ENCODE measurements at regions not wholly inside any gene's neighbourhood (a gene's known extent, or its start where the extent isn't known, plus 50 kb on each side); places are given as distances from the start of the nearest gene placed in this dataset.

DNA sequence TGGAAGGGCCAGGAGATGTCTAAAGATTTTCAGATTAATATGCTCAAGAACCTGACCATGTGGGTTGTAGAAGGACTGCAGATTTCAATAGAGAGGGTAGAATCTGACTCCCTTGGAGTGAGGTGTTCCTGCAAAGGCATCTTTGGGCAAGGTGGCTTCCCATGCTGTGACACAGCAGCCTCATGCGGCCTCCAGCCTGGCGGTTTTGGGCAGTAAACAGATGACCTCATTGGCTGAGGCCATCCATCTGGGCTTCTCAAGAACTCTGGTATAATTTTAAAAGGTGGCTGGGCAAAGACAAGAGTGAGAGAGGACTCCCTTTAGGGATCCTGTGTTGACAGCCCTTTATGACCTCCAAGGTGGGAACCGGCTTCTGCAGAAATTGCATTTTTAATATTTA, 90.3 kb upstream of the ERCC6L2 start:
- Histone ChIP-seq H3K4me1 (ENCODE audit: low read length) (no peaks in the 10 kb centered on the region), H3F3A (ENCODE audit: insufficient read depth, low read length) (no peaks in the 10 kb centered on the region), H3K4me3 (ENCODE audit: low read length) (no peak overlapping the region), H3K9ac (ENCODE audit: low read length) (no peak overlapping the region), H4K20me1 (ENCODE audit: insufficient read depth, low read length) (no peaks in the 10 kb centered on the region), H3K4me2 (ENCODE audit: low read depth, low read length) (no peak overlapping the region), H3K9me3 (replicated peaks; ENCODE audit: insufficient read depth, low read length) (no peaks in the 10 kb centered on the region), H2AFZ (ENCODE audit: low read length) (no peak overlapping the region), H3K27me3 (replicated peaks; ENCODE audit: insufficient read depth, low read length) (no peaks in the 10 kb centered on the region), H3K9me2 (replicated peaks; ENCODE audit: insufficient read depth, low read length) (no peaks in the 10 kb centered on the region), H3K27ac (ENCODE audit: low read length) (no peak overlapping the region), H3K79me2 (ENCODE audit: low read length) (no peaks in the 10 kb centered on the region), H3K36me3 (replicated peaks; ENCODE audit: insufficient read depth, low read length) (no peaks in the 10 kb centered on the region)
- no peak for DNase-seq
- TF ChIP-seq EZH2 (optimal IDR thresholded peaks at IDR 0.05; ENCODE audit: low read depth, low read length) (no peak), EZH2phosphoT487 (IDR thresholded peaks at IDR 0.05; ENCODE audit: low read length) (no peak), CTCF (IDR thresholded peaks at IDR 0.05; ENCODE audit: low read length) (no peak)

DNA sequence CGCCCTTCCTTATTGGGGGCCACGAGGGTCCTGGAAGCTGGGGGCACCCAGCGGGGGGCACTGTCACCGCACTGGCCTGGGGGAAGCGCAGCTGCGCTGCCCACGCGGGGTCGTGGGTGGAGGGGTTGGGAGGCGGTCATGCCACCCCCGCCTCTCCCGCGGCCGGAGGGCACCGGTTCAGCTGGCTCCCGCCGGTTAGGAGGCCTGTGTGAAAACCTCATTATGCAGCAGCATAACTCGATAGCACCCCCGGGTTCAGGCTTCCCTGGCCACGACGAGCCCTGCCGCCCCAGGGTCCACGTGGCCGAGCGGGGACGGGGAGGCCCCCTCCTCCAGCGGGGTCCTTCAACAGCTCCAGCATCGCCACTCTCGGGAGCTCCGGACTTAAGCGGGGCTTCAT, 91.2 kb upstream of the ERCC6L2 start:
- no peak overlapping the region for H3K4me2 ChIP-seq (ENCODE audit: low read depth, low read length)

DNA sequence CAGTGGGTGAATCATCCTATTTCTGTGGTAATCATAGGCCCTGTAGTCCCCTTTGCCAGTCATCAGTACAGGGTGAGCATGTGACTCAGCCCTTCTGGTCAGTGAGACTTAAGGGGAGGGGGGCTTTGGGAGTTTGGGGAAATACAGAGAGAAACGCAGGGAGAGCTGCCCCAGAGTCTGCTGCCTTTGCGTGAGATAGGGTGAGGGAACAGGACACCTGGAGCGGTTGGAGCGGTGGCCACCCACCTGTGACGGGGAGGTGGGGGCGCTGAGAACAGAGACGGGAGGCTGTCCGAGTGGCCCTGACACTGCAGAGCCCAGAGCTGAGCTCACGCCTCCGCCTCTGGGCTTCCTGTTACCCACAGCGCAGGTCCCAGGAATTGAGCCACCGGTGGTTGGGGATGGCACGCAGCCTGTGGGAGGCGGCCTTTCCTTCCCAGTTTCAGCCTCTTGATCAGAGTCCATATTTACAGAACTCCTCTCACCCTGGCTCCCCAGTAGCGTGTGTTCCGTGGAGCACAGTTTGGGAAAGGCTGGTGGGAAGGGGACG, 92.0 kb upstream of the ERCC6L2 start:
- Histone ChIP-seq H3K9me2 (replicated peaks; ENCODE audit: insufficient read depth, low read length) (no peaks in the 10 kb centered on the region), H3K9ac (ENCODE audit: low read length) (no peak overlapping the region), H3K27me3 (replicated peaks; ENCODE audit: insufficient read depth, low read length) (no peaks in the 10 kb centered on the region), H3K9me3 (replicated peaks; ENCODE audit: insufficient read depth, low read length) (no peaks in the 10 kb centered on the region), H3K4me2 (ENCODE audit: low read depth, low read length) (no peak overlapping the region), H3K4me1 (ENCODE audit: low read length) (no peaks in the 10 kb centered on the region), H3F3A (ENCODE audit: insufficient read depth, low read length) (no peaks in the 10 kb centered on the region), H2AFZ (ENCODE audit: low read length) (no peak overlapping the region), H3K4me3 (ENCODE audit: low read length) (no peak overlapping the region), H4K20me1 (ENCODE audit: insufficient read depth, low read length) (no peaks in the 10 kb centered on the region), H3K27ac (ENCODE audit: low read length) (no peak overlapping the region), H3K79me2 (ENCODE audit: low read length) (no peaks in the 10 kb centered on the region), H3K36me3 (replicated peaks; ENCODE audit: insufficient read depth, low read length) (no peaks in the 10 kb centered on the region)
- no peak for DNase-seq
- TF ChIP-seq CTCF (IDR thresholded peaks at IDR 0.05; ENCODE audit: low read length): no peak

More for the DNA sequence above, 91.2 kb upstream of the ERCC6L2 start:
- no peak for DNase-seq
- Histone ChIP-seq H3K27me3 (replicated peaks; ENCODE audit: insufficient read depth, low read length) (no peaks in the 10 kb centered on the region), H3K4me1 (ENCODE audit: low read length) (no peaks in the 10 kb centered on the region), H3F3A (ENCODE audit: insufficient read depth, low read length) (no peaks in the 10 kb centered on the region), H3K9ac (ENCODE audit: low read length) (no peak overlapping the region), H4K20me1 (ENCODE audit: insufficient read depth, low read length) (no peaks in the 10 kb centered on the region), H3K79me2 (ENCODE audit: low read length) (no peaks in the 10 kb centered on the region), H2AFZ (ENCODE audit: low read length) (no peak overlapping the region), H3K4me3 (ENCODE audit: low read length) (no peak overlapping the region), H3K36me3 (replicated peaks; ENCODE audit: insufficient read depth, low read length) (no peaks in the 10 kb centered on the region), H3K27ac (ENCODE audit: low read length) (no peak overlapping the region), H3K9me3 (replicated peaks; ENCODE audit: insufficient read depth, low read length) (no peaks in the 10 kb centered on the region), H3K9me2 (replicated peaks; ENCODE audit: insufficient read depth, low read length) (no peaks in the 10 kb centered on the region)
- TF ChIP-seq CTCF (IDR thresholded peaks at IDR 0.05; ENCODE audit: low read length): no peak

All from MM.1S (cell line).